ENCODE measurements at regions not wholly inside any gene's neighbourhood (a gene's known extent, or its start where the extent isn't known, plus 50 kb on each side); places are given as distances from the start of the nearest gene placed in this dataset.
"Not testable (repeated sequence)": the region's sequence is repeated elsewhere in the genome, so short reads cannot be mapped to it uniquely, and the experiment has no call there.

DNA sequence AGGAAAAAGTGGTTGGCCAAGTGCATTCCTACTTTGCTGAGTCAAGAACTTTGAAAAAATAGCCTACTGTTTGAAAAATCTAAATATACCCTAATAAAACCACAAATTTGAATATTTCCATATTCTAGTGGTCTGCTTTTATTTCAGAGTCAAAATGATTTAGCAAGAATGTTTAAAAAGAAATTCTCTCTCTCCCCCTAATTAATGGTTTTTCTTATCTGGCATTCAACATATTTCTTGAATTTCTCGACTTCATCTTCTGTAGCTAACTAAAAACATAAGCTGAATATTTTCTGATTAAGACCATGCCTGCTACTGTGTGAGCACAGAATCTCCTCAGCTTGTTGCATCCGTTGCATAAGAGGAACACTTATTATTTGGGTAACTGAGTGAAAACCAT is 563.5 kb upstream of the TBL1XR1 start:
- no peak for DNase-seq

DNA sequence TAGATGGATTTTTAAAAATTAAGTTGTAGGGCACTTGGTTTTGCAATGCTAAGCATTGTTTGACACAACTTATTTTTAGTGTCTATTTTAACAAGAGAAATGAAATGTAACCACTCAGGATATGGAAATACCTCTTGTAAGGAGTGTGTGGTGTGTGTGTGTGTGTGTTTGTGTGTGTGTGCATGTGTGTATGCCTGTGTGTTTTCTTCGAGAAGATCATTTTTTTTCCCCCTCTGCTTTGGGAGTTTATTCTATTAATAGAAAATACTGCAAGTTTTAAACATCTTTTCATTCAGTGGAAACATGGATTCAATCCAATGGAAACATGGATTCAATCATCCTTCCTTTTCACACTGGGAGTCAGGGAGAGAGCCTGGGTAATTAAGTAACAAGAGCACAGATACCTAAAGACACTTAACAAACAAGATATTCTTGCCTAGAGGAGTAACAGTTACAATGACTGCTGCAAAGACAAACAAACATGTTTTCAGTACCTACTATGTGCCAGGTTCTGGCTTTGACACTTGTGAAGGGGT is 567.2 kb upstream of the TBL1XR1 start:
- no peak for DNase-seq

DNA sequence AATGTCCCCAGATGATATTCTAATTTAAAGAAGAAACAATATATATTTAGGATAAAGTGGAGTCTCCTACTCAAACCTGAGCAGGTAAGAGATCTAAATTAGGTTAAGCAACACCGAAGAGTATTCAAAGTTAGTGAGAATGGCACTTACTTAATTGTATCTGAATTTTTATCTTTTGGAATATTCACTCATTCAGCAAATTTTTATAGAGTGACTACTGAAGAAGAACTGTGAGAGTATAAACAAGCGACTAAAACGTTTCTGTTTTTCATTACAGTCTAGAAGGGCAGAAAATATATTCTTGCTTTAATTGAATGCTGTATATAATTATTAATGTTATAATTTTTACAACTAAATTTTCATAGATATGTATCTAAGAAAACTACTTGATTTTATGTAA is 567.7 kb upstream of the TBL1XR1 start:
- DNase-seq: no peak

DNA sequence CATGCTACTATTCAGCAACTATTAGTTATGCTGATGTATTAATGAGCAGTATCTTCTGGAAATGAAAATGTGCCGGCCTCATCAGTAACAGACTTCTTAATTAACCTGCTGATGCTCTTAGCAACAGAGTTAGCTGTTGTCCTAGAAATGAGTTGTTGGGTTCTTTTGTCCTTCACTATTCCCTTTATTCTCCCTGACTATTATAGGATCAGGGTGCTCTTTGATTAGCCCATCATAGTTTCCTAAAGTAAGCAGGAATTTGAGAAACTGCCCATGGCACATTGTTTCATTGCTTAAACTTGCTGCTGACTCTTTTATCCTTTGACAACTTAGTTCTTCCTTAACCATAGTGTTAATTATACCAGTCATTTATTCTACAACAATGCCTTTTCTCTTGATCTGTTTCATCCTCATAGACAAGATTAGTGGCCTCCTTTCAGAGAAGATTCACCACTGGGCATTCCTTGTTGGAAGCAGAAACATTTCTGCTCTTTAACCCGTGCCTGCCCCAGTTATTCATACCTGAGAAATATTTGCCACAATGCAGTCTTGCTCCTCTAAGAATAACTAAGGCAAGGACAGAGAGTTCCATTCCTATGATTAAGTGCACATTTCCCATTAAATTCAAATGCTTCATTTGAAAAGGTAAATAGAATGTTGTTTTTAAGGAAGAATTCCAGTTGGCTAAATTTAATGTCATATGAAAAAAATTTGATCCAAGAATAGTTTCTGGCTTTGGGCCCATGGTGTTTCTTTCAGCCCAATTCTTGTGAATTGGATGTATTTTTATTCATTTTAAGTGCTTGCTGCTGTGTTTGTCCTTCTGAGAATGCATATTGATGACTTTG is 573.3 kb upstream of the TBL1XR1 start:
- no peak for DNase-seq

DNA sequence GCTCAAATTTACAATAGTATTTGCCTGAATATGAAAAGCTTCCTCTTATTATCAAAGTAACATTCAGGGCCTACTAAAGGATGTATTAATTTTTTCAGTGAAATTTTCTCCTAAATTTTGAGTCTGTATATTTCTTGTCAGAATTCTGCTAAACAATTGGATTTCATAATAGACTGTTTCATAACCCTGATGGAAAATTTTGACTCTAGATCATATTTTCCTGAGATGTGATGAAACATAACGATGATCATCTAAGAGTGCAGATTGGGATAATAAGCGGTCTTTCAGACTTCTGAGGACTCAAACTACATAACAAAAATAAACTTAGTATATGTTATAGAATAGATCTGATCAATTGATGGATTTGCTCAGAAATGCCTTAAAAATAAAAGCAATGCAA is 574.5 kb upstream of the TBL1XR1 start:
- DNase-seq: no peak

DNA sequence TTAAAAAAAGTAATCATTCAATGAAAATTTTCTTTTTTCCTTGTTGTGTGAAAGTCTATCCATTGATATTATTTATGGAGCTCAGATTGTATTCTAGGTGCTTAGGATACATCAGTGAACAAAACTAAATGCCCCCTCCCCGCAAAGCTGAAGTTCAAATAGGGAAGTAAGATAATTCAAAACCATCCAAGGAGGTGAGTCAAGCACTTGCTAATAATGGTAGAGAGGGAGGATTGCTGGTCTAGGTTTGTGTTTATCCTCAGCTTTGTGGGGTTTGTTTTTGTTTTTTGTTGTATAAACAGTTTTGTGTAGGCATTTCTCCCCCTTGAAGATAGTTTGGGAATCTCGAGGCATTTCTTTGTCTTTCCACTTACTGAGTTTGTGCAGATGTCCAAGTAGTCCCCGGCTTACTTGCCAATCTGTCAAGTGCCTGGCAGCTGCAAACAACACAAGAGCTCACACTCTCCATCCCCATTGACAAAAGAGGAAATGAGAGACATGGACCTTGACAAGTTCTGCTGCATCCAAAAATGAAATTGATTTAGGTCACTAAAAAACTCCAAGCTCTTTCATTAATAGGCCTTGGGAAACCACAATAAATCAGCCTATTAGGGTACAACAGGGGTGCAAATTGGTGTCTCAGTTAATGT is 575.8 kb upstream of the TBL1XR1 start:
- no peak for DNase-seq

DNA sequence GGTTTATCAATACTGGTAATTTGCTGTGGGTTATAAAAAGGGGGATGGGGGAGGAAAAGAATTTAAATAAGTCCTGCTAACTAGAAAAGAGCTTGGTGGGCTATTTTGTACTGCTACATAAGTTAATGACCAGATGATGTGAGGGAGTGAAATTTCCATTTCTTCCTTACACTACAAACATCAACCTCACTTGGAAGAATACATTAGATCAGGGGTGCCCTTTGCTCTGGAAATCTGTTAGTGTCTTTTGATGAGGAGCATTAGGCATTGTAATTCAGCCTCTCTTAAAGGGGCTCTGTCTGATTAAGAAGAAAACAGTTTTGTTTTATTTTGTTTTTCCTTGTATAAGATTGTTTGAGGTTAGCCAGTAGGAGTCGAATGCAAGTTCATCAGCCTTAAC is 576.4 kb upstream of the TBL1XR1 start:
- DNase-seq: no peak

DNA sequence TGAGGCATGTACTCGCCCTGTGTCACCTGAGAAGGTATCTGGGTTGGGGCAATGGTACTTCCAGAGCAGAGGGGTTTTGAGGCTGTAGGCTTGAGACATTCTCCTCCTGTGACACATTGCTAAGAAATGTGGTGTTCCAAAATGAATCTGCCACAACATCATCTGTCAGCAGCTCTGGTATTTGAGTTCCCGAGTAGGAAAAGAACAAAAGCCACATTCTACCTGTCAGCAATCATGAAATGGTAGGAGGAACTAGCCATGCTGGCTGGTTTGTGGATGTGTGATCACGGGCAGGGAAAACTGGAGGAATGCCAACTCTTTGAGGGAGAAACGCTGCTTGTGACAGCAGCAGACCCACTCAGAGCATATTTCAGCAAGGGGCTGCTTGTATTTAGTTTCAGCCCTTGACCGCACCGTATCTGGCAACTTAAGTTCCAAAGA is 579.4 kb upstream of the TBL1XR1 start:
- no peak for DNase-seq

DNA sequence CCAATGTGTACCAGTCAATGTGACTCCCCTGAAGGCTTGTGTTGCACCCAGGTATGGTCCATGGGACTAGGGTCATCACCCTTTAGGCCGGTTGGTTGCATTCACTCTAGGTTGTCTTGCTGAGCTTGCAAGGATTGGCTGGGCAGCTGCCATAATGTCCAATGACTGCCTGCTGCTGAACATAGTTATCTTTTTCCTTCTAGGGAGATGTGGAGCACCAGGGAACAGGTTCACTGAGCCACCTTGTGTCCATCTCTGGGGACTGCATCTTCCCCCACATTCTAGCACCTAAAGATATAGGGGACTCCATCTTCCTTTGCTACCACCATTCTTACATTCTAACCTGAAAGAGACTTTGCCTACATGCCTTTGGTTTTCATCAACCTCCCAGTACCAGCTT is 580.4 kb upstream of the TBL1XR1 start:
- DNase-seq: peak; percentile 69

DNA sequence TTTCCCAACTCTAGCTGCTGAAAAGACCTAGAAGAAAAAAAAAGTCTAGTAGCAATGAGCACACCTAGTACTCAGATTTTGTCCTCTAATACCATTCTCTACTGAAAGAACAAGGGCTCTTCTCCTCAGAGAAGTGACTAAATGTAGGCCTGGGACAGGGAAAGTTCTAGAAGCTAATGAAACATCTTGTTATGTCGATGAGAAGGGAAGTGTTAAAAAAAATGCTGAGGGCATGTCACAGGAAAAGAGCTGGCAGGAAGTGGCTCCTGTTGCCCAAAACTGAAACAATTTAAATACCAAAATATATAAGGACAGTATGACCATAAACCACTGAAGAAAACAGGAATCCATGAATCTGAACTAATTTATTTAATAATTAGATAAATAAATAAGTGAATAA is 581.4 kb upstream of the TBL1XR1 start:
- no peak for DNase-seq

DNA sequence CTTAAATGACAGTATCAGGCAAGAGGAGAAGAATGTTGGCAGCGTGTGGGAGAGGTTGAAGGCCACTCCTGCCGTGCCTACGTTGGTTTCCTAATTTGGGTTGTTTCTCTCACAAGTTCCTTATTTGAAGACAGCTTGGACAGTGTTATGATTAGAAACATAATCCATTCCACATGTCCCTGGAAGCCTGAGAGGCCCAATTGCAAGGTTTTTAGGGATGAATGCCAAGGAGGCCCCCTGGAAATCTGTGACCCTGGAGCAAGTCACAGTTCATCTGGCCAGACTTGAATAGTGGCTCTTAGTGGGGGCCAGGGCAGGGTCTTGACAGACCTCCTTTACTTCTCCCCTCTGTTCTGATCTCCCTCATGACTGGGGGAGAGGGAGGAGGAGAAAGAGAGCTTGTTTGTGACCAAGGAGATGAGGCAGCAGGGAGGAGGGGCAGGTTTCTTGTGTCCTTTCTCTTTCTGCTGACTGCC is 584.4 kb upstream of the TBL1XR1 start:
- DNase-seq: no peak

DNA sequence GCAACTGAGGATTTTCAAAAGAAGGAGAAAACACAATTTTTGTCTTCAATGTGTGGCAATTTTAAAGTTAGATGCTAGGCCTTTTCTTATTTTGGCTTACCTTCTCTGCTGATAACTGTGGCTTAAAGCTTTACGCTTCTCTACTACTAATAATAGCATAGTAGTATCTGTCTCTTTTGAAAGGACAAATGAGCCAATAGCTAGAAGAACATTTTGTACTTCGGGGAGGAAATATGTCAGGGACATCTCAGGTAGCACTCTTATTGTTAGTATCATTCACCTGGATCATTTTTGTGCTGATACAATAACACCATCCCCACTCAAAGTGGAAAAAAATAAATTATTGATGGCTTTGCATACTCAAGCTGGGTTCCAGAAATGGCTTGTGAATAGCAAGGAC is 586.1 kb upstream of the TBL1XR1 start:
- DNase-seq: no peak

DNA sequence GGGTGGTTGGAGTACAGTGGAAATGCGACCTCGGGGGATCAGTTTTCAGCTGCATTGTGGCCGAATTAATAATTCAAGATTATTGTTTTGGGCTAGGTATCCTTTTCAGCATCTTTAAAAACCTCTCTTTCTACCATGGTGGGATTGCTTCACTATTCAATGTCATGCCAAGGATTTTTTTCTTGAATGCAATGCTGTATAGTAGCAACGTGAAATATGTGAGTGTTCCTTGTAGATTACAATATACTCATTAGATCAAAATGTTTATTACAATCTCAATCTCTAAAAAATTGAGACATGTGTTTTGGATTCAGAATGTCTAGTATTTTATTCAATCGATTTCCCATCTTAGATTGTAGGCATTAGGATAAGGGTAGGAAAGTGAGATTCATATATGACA is 586.5 kb upstream of the TBL1XR1 start:
- no peak for DNase-seq

DNA sequence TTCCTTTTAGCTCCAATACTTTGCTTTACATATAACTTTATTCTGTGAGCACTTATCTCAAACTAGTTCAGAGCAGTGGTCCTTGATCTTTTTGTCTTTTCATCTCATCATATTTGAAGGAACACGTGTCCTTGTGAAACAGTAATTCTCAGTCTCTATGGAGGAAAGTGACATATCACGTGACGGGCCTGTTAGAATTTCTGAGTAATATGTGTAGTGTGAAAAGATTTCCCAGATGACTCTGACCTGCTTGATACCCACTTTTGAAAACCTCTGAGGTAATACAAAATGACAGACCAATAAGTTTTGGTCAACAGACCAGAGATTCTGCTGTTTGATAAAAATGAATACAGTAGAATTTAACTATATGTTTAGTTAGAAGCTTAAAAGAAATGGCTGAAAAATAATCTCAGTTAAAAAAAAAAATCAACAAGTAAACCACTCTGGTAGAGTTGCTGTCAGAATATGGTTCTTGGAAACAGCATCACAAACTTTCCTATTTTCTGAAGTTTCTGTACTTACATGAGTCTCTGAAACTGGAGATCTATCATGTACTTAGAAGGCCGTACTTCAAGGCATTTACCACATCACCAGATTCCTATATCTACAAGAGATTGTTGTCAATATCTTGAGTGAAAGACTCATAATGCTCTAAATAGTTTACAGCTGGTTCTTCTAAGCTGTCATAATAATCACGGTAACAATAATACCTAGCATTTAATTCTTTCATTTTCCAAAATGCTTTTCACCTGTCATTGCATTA is 590.2 kb upstream of the TBL1XR1 start:
- no peak for DNase-seq

DNA sequence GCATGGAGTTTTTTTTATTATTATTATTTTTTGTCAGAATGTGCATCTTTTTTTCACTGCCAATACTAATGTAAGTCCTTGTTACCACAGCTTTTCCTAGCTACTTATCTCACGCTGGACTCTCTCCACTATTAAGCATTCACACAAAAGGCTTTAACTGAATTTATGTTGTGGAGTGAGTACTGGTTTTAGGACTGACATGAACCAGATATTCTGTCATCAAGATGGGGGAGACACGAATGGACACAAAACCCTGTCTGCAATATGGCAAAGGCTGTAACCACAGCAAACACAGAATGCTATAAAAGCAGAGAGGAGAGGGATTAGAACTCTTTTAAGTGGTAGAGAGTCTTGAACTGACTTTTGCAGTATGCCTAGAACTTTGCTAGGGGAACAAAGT is 592.2 kb upstream of the TBL1XR1 start:
- DNase-seq: no peak

DNA sequence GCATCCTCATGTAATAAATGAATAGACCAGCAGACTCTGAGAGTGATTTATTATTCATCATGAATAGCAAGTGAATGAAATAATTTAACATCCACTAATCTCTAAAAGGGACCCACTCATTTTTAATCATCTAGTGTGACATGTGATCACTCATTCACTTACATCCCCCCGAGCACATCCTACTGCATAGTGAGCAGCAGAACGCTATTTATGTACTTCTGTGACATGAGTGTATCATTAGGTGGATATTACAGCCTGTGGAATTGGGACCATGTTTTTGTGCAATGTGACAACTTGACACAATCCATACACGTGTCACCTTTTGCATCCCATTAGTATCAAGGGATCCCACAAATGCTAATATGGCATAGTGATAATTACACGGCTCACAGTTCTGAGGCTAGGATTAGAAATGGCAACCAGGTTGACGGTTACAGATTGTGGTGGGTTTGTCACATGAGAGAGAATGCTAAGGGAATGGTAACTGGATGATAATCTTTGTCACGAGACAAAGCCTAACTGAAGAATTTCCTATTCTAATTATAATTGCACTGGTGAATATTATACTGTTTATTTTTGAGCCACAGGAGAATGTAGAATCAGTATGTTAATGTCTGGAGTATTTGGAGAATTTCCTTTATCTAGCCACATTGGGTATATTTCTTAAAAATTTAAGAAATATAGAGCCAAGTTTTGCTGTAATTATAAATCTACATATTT is 595.2 kb upstream of the TBL1XR1 start:
- DNase-seq: no peak

DNA sequence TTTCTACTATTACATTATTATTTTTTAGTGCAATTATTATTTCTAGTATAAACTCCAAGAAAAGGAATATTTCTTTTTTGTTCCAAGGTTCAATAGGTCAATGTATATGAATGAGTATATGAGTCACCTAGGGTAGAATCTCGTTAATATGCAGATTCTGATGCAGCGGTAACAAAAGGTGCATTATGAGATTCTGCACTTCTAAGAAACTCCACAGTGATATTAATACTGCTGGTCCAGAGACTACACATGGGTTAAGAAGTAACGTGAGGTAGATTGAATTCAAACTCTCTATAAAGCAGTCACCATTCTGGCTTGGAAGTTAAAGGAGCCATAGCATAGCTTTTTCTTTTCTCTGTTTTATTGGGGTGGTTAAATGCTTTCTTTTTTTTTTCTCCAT is 596.2 kb upstream of the TBL1XR1 start:
- DNase-seq: no peak

DNA sequence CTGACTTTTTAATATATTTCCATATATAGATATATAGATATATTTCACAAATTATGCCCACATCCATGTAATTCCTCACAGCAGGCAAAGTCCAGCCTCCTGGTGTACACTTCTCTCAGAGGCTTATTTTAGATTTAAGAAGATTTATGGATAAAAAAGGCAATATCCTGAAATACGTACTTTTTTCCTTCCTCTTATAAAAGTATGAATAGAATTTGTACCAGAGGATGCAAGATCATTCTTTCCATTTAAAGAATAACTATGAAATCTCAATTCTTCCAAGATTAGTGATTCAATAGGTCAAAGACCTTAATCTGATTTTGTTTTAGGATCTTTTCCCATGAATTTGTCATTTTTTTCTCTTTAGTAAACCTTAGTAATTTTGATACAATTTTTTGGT is 597.9 kb upstream of the TBL1XR1 start:
- DNase-seq: no peak

DNA sequence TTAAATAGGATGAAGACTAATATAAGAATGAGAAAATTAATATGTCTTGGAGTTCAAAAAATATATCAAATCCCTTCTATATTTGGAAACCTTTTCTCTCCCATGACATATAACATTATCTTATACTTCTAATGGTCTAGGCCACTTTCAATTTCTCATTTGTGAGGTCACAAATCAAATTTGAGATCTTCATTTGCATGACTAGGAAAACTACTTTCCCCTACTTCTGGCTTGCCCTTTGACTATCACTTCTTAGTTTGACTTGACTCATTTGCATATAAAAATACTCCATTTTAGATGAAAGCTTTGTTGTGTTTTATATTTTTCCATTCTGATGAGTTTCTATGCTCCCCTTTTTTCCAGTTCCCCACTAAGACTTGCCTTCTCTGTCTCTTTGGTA is 598.6 kb upstream of the TBL1XR1 start:
- DNase-seq: no peak

DNA sequence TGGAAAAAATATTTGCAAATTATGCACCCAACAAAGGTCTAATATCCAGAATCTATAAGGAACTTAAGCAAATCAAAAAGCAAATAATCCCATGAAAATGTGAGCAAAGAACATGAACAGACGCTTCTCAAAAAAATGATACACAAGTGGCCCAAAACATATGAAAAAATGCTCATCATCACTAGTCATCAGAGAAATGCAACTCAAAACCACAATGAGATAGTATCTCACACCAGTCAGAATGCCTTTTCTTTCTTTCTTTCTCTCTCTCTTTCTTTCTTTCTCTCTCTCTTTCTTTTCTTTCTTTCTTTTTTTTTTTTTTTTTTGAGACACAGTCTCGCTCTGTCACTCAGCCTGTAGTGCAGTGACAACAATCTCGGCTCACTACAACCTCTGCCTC is 602.9 kb upstream of the TBL1XR1 start:
- DNase-seq: not testable (repeated sequence)

DNA sequence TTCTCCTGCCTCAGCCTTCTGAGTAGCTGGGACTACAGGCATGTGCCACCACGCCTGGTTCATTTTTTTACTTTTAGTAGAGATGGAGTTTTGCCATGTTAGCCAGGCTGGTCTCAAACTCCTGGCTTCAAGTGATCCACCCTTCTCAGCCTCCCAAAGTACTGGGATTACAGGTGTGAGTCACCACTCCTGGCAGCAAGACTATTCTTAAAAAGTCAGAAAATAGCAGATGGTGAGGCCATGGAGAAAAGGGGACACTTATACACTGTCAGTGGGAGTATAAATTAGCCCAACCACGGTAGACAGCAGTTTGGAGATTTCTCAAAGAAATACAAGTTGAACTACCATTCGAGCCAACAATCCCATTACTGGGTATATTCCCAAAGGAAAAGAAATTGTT is 603.3 kb upstream of the TBL1XR1 start:
- DNase-seq: no peak

DNA sequence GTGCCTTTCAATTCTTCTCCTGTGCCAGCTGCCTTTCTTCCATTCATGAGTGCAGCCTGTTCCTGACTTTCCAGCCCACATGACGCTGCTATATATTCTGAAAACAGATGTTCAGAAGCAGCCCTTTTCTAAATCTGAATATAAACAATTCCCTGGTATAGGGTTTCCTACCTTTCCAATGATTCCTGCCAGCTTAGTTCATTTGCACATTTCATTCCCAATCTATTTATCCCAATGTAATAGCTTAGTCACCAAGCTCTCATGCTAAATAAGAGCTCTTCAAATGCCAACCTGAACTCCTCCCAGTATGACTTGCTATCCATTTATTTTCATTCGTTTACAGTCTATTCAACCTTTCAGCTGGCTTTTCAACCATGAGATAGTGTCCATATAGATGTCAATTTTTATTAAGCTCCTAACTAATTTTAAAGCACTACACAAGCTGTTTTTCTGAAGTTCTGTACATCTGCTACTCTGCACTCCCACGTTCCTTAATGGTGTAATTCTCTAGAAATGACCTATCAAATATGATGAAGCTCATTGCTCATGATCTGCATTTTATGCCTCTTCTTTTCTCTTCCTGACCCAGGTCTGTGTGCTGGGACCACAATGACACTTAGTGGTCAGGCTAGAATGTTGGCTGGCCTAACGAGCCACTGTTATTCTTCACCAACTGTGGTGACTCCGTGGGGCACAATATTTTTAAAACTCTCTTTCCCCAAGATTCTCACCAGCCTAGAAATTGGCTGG is 605.0 kb upstream of the TBL1XR1 start:
- no peak for DNase-seq
